Esophagus mucosa (tissue), 1 donor: ENCODE measurements at regions not wholly inside any gene's neighbourhood (a gene's known extent, or its start where the extent isn't known, plus 50 kb on each side); places are given as distances from the start of the nearest gene placed in this dataset.

ENCODE experiments used
- ATAC-seq: fragments of 200-7000 bp; cut with Tn5 transposase; one replicate; pipeline ENCODE4 v1.9.1; 2020
- donor health status: DM: yes; HTN: yes; CAD: no.

GRCh38 chr10:62746951-62747729 lies 57.4 kb upstream of the ADO start:
- no peak for ATAC-seq

GRCh38 chr10:62748386-62748785 lies 56.1 kb upstream of the ADO start:
- no peak for ATAC-seq

GRCh38 chr10:62749093-62749683 lies 55.3 kb upstream of the ADO start:
- ATAC-seq: no peak
